ENCODE measurements at regions not wholly inside any gene's neighbourhood (a gene's known extent, or its start where the extent isn't known, plus 50 kb on each side); places are given as distances from the start of the nearest gene placed in this dataset.

DNA sequence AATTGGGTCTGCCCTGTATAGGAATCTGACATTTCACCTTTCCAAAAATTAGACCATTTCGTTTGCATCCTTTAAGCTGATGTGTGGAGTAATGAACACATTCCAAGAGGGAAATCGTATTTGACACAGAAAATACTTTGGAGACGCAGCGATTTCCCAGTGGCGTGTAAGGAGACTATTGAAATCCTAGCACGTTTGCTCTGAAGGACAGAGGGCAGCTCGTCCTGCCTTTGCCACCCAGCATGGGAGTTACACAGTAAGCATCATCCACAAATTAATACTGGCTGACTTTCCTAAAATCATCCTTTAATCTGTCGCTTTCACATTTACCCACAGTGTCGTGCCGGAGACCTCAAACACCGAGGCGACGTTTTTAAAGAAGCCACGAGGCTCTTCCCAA is 925.9 kb upstream of the EEF2KMT start:
- TF ChIP-seq, protein P1, sequence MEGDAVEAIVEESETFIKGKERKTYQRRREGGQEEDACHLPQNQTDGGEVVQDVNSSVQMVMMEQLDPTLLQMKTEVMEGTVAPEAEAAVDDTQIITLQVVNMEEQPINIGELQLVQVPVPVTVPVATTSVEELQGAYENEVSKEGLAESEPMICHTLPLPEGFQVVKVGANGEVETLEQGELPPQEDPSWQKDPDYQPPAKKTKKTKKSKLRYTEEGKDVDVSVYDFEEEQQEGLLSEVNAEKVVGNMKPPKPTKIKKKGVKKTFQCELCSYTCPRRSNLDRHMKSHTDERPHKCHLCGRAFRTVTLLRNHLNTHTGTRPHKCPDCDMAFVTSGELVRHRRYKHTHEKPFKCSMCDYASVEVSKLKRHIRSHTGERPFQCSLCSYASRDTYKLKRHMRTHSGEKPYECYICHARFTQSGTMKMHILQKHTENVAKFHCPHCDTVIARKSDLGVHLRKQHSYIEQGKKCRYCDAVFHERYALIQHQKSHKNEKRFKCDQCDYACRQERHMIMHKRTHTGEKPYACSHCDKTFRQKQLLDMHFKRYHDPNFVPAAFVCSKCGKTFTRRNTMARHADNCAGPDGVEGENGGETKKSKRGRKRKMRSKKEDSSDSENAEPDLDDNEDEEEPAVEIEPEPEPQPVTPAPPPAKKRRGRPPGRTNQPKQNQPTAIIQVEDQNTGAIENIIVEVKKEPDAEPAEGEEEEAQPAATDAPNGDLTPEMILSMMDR (conservative IDR thresholded peaks at IDR 0.05 in 1 of 2, IDR thresholded peaks at IDR 0.05 in 1 of 2; ENCODE audit: low read depth in 1 of 2, low read length in 2 of 2), result no peak
- TF ChIP-seq EZH2 (IDR thresholded peaks at IDR 0.05; ENCODE audit: low read length, missing control alignments), result no peak

Measured in fibroblast of lung (primary cell).